ENCODE measurements at regions not wholly inside any gene's neighbourhood (a gene's known extent, or its start where the extent isn't known, plus 50 kb on each side); places are given as distances from the start of the nearest gene placed in this dataset.

DNA sequence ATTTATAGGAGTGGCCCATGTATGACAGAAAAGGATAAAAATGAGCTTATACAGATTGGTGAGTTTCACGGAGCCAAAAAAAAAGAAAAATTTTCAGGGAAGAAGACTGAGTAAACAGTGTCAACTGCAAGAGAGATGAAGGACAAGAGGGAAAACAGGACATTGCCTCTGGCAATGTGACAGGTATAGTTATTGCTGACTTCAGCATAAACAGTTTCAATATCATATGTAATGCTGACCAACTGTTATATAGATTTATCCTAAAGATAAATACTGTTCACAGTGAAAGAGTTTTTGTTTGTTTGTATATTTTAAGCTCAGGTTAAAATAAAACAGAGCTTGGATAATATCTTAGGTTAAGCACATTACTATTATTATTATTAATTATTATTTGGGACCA lies 98.0 kb upstream of the FSIP2 start:
- no peak for TF ChIP-seq POLR2AphosphoS5 (IDR thresholded peaks at IDR 0.05; ENCODE audit: low read depth, low read length)
- no peak for TF ChIP-seq POLR2A (IDR thresholded peaks at IDR 0.05; ENCODE audit: low read depth, low read length)
- no peak for TF ChIP-seq TAF1 (IDR thresholded peaks at IDR 0.05; ENCODE audit: borderline replicate concordance, low read depth, low read length)

Measured in GM12892 (cell line).